Loucy (cell line): ENCODE measurements at regions not wholly inside any gene's neighbourhood (a gene's known extent, or its start where the extent isn't known, plus 50 kb on each side); places are given as distances from the start of the nearest gene placed in this dataset.

Source experiments
- H2AFZ ChIP-seq: fragments of 200-600 bp; sonication (generic); 2 replicates; pipeline ENCODE4 v1.6.0; 2016; ENCODE audit warnings: antibody characterized with exemption, mild to moderate bottlenecking, low read length, moderate library complexity
- H3F3A ChIP-seq: fragments of 200-600 bp; 2 replicates; pipeline ENCODE4 v1.6.0; 2016; ENCODE audit warnings: antibody characterized with exemption, low read depth, mild to moderate bottlenecking
- H3K27me3 ChIP-seq: fragments of 200-600 bp; sonication (generic); 2 replicates; pipeline ENCODE4 v1.6.1; 2014; ENCODE audit warnings: low read length, mild to moderate bottlenecking; ENCODE audit not compliant: insufficient read depth, poor library complexity, severe bottlenecking
- H3K36me3 ChIP-seq: fragments of 200-600 bp; sonication (generic); 2 replicates; pipeline ENCODE4 v1.6.1; 2016; ENCODE audit warnings: low read length; ENCODE audit not compliant: insufficient read depth
- H3K4me1 ChIP-seq: fragments of 200-600 bp; sonication (generic); 2 replicates; pipeline ENCODE4 v1.5.1; 2014; ENCODE audit warnings: low read length, mild to moderate bottlenecking; ENCODE audit not compliant: insufficient read depth, poor library complexity, severe bottlenecking
- H3K4me2 ChIP-seq: fragments of 200-600 bp; sonication (generic); 2 replicates; pipeline ENCODE4 v1.6.0; 2014; ENCODE audit warnings: antibody characterized with exemption, low read length, low read depth, mild to moderate bottlenecking; ENCODE audit not compliant: poor library complexity, severe bottlenecking
- H3K4me3 ChIP-seq: fragments of 200-600 bp; sonication (generic); 2 replicates; pipeline ENCODE4 v1.5.1; 2014; ENCODE audit warnings: low read length, mild to moderate bottlenecking, mixed read lengths; ENCODE audit not compliant: poor library complexity, severe bottlenecking
- H3K79me2 ChIP-seq: fragments of 200-600 bp; sonication (generic); 2 replicates; pipeline ENCODE4 v1.6.1; 2014; ENCODE audit warnings: low read length; ENCODE audit not compliant: insufficient read depth
- H3K9ac ChIP-seq: fragments of 200-600 bp; sonication (generic); 2 replicates; pipeline ENCODE4 v1.6.0; 2014; ENCODE audit warnings: mild to moderate bottlenecking, low read depth, low read length, moderate library complexity; ENCODE audit not compliant: poor library complexity, severe bottlenecking
- H3K9me2 ChIP-seq: fragments of 200-600 bp; sonication (generic); replicated peaks from 2 replicates; pipeline ENCODE4 v1.6.1; 2016; ENCODE audit warnings: low read depth, low read length, mixed read lengths
- H3K9me3 ChIP-seq: fragments of 200-600 bp; sonication (generic); 2 replicates; pipeline ENCODE4 v1.6.1; 2014; ENCODE audit warnings: mild to moderate bottlenecking, antibody characterized with exemption, low read length, low read depth; ENCODE audit not compliant: insufficient read depth
- H4K20me1 ChIP-seq: fragments of 200-600 bp; sonication (generic); 2 replicates; pipeline ENCODE4 v1.6.0; 2014; ENCODE audit warnings: antibody characterized with exemption, low read length, mild to moderate bottlenecking; ENCODE audit not compliant: insufficient read depth, poor library complexity, severe bottlenecking
- EZH2phosphoT487 ChIP-seq: fragments of 200-600 bp; IDR thresholded peaks from 2 replicates; pipeline ENCODE4 v1.6.1; 2018; ENCODE audit warnings: antibody characterized with exemption, mild to moderate bottlenecking, moderate library complexity, borderline replicate concordance
- TF ChIP-seq, protein P1 (sequence below): fragments of 200-600 bp; sonication (generic); conservative IDR thresholded peaks from 2 replicates; pipeline ENCODE4 v1.5.1; 2014; ENCODE audit warnings: mild to moderate bottlenecking, antibody characterized with exemption, low read length

DNA sequence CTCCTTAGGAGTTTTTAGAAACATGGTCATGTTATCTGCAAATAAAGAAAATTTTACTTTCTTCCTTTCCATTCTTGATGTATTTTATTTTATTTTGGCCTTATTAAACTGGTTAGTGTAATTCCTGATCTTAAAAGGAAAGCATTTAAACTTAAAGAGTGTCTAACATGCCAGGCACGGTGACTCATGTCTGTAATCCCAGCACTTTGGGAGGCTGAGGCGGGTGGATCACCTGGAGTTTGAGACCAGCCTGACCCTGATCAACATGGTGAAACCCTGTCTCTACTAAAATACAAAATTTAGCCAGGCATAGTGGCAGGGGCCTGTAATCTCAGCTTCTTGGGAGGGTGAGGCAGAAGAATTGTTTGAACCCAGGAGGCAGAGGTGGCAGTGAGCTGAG, 281.3 kb downstream of the PTTG2 start:
- H3K79me2 ChIP-seq = no peaks in the 10 kb centered on the region
- no peak overlapping the region for H3K4me2 ChIP-seq
- no peak overlapping the region for H3K4me3 ChIP-seq
- H3K27me3 ChIP-seq = no peaks in the 10 kb centered on the region
- H3K36me3 ChIP-seq = no peaks in the 10 kb centered on the region
- no peaks in the 10 kb centered on the region for H3K9me3 ChIP-seq
- no peaks in the 10 kb centered on the region for H4K20me1 ChIP-seq
- no peaks in the 10 kb centered on the region for H3K4me1 ChIP-seq
- no peaks in the 10 kb centered on the region for H3K9me2 ChIP-seq
- TF ChIP-seq, protein P1, sequence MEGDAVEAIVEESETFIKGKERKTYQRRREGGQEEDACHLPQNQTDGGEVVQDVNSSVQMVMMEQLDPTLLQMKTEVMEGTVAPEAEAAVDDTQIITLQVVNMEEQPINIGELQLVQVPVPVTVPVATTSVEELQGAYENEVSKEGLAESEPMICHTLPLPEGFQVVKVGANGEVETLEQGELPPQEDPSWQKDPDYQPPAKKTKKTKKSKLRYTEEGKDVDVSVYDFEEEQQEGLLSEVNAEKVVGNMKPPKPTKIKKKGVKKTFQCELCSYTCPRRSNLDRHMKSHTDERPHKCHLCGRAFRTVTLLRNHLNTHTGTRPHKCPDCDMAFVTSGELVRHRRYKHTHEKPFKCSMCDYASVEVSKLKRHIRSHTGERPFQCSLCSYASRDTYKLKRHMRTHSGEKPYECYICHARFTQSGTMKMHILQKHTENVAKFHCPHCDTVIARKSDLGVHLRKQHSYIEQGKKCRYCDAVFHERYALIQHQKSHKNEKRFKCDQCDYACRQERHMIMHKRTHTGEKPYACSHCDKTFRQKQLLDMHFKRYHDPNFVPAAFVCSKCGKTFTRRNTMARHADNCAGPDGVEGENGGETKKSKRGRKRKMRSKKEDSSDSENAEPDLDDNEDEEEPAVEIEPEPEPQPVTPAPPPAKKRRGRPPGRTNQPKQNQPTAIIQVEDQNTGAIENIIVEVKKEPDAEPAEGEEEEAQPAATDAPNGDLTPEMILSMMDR = no peak
- TF ChIP-seq EZH2phosphoT487 = no peak
- H3K9ac ChIP-seq = no peak overlapping the region
- no peaks in the 10 kb centered on the region for H3F3A ChIP-seq
- no peak overlapping the region for H2AFZ ChIP-seq

- TF ChIP-seq, protein P1 = no peak
- TF ChIP-seq EZH2phosphoT487 = no peak
- no peaks in the 10 kb centered on the region for H3F3A ChIP-seq
- no peak overlapping the region for H2AFZ ChIP-seq
- no peaks in the 10 kb centered on the region for H3K79me2 ChIP-seq
- H3K36me3 ChIP-seq = no peaks in the 10 kb centered on the region
- H3K4me1 ChIP-seq = no peaks in the 10 kb centered on the region
- H3K9me3 ChIP-seq = no peaks in the 10 kb centered on the region
- H3K9me2 ChIP-seq = no peaks in the 10 kb centered on the region
- no peak overlapping the region for H3K9ac ChIP-seq
- H4K20me1 ChIP-seq = no peaks in the 10 kb centered on the region
- no peak overlapping the region for H3K4me3 ChIP-seq
- H3K4me2 ChIP-seq = no peak overlapping the region
- H3K27me3 ChIP-seq = no peaks in the 10 kb centered on the region
Observed at GRCh38 chr4:38242101-38242500, 281.9 kb downstream of the PTTG2 start.

- no peaks in the 10 kb centered on the region for H3K79me2 ChIP-seq
- no peak for TF ChIP-seq EZH2phosphoT487
- TF ChIP-seq, protein P1 = no peak
- H4K20me1 ChIP-seq = no peaks in the 10 kb centered on the region
- H3F3A ChIP-seq = no peaks in the 10 kb centered on the region
- no peaks in the 10 kb centered on the region for H3K9me2 ChIP-seq
- no peak overlapping the region for H3K4me3 ChIP-seq
- H2AFZ ChIP-seq = no peak overlapping the region
- no peaks in the 10 kb centered on the region for H3K27me3 ChIP-seq
- H3K4me2 ChIP-seq = no peak overlapping the region
- H3K9me3 ChIP-seq = no peaks in the 10 kb centered on the region
- no peak overlapping the region for H3K9ac ChIP-seq
- H3K4me1 ChIP-seq = no peaks in the 10 kb centered on the region
- H3K36me3 ChIP-seq = no peaks in the 10 kb centered on the region
Observed at GRCh38 chr4:38242822-38243387, 282.7 kb downstream of the PTTG2 start.
